HG02642 (cell line): ENCODE measurements at regions not wholly inside any gene's neighbourhood (a gene's known extent, or its start where the extent isn't known, plus 50 kb on each side); places are given as distances from the start of the nearest gene placed in this dataset.
A peak's percentile ranks its signal among the peaks of the same experiment; 100 is the strongest.

Experiments
- ATAC-seq: cut with Tn5 transposase; IDR thresholded peaks from one replicate; pipeline ENCODE4 v1.9.1; 2021; ENCODE audit warnings: mild to moderate bottlenecking; ENCODE audit not compliant: unreplicated experiment, poor library complexity

GRCh38 chr2:136582628-136583205 is 182.6 kb upstream of the THSD7B start:
- ATAC-seq, result no peak

- no peak for ATAC-seq
These were observed 193.0 kb upstream of the THSD7B start for GRCh38 chr2:136572335-136572734.

GRCh38 chr2:136557203-136557602 is 208.1 kb upstream of the THSD7B start:
- ATAC-seq, result no peak

DNA sequence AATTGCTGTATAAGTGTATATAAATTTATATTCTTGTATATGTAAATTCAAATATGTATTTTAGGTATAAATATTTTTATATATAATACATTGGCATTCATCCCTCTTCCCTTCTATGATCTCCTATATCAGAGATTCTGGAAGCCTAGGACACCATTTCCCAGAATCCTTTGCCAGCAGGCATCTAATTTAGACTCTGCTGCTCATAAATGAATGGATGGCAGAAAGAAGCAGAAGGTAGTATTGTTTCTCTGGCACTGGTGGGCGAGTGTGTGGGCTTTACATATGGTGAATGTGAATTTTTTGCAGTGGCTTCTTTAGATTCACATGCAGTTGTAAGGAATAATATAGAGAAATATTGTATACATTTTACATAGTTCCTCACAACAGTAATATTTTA is 215.2 kb upstream of the THSD7B start:
- no peak for ATAC-seq

DNA sequence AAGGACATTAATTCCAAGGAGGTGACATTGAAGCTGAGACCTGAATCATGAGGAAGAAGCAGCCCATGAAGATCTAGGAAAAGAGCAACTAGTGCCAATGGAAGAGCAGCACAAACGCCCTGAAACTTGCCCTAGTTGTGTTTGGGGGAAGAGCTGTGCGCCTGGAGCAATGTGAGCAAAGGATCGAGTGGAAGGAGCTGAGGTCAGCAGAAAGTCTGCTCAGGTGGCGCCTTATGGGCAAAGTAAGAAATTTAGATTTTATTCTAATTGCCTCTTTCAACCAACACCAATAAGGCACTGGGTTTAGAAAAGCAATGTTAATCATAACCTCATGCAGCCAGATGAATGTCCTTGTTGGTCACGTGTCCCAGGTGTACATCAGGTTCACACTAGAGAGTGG is 226.0 kb upstream of the THSD7B start:
- no peak for ATAC-seq

- ATAC-seq, result no peak
These were observed 226.9 kb upstream of the THSD7B start for GRCh38 chr2:136538489-136538888.

- no peak for ATAC-seq
These were observed 230.5 kb upstream of the THSD7B start for GRCh38 chr2:136534811-136535210.

DNA sequence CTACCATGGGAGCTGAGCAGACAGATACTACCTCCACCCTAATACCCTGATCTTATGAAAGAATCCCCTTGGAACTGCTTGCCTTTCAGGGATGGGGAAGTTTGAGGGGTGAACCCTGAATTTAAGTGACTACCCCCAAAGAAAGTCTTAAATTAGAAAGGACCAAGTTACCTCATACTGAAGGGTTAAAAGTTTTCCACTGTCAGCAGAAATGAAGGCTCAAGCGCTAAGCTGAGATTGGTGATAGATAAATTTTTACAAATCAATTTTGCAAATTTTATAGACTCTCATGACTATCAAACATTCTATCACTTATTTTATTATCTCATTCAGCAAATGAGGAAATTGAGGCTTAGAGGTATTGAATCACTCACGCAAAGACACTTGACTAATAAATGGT is 233.2 kb upstream of the THSD7B start:
- no peak for ATAC-seq

GRCh38 chr2:136531731-136532130 is 233.6 kb upstream of the THSD7B start:
- ATAC-seq, result no peak

- no peak for ATAC-seq
These were observed 235.2 kb upstream of the THSD7B start for GRCh38 chr2:136530146-136530545.

GRCh38 chr2:136527560-136527959 is 237.8 kb upstream of the THSD7B start:
- ATAC-seq, result no peak

GRCh38 chr2:136522724-136523123 is 242.6 kb upstream of the THSD7B start:
- ATAC-seq, result no peak

DNA sequence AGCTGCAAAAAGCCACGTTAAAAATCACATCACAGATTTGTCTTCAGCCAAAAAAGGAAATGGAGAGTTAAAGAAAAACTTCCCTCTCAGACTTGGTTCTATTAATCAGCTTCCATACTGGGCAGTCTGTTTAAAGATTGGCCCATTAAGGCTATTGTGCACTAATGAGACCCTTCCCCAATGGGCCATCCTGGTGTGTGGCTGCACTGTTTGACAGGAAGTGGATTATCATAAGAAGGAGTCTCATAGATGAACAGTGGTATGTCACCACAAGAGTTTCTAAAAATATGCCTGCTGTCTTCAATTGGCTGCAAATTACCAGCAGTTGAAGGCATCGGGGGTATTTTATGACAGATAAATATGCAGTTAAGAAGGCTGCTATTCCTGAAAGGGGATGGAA is 247.6 kb upstream of the THSD7B start:
- no peak for ATAC-seq

- no peak for ATAC-seq
These were observed 255.1 kb upstream of the THSD7B start for GRCh38 chr2:136510244-136510643.

GRCh38 chr2:136505462-136505861 is 259.9 kb upstream of the THSD7B start:
- no peak for ATAC-seq

DNA sequence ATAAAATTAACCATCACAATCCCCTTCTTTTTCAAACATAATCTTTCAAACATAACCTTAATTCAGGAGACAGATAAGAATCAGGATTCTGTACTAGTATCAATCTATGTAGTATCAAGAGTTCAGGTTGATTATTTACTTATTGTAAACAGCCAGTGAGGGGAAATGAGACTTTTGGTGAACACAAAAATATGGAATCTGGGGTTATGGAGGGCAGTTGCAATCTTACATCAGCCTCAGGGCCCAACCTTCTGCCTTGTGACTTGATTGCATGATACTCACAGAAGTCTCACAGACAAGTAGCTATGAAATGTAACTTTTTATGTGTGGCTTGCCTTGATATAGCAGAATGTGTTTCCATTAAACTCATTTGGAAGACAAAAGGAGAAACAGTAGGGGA is 262.7 kb upstream of the THSD7B start:
- ATAC-seq, result no peak

- no peak for ATAC-seq
These were observed 267.6 kb upstream of the THSD7B start for GRCh38 chr2:136497709-136498108.

DNA sequence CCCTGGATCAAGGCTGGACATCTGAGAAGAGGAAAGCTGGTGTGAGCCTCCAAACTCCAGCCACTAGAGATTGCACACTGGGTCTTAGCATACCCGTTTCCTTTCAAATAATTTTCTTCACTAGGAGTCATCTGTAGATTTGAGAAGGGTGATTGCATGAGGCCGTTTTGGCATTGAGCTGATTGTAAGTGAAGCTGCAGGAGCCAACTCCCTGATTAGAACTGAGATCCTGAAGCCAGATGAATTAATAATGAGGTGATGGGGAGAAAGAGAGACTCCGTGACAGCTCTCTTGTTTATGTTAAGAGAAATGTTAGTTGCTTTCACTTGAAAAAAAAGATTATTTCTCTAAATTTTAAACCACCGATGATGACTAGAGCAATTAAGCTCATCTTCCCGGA is 268.4 kb upstream of the THSD7B start:
- ATAC-seq, result no peak

GRCh38 chr2:136495636-136496035 is 269.7 kb upstream of the THSD7B start:
- peak; percentile 78 for ATAC-seq

DNA sequence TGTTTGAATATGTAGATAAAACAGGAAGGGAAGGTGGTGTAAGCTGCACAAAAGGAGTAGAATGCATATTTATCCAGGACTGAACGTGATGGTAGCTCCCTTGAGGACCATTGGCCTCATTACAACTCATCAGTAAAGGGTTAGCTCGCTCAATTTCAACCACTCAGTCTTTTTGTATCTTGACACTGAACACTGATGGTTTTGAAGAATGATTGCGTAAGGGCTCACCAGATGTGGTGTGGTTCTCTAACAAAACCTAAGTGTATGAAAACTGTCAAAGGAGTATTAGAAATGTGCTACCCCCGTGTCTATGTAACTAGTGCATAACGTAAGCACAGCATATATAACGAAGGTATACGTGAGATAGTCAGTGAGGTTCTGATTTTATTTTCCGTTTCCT is 272.4 kb upstream of the THSD7B start:
- no peak for ATAC-seq

GRCh38 chr2:136490100-136490499 is 275.2 kb upstream of the THSD7B start:
- ATAC-seq, result no peak

DNA sequence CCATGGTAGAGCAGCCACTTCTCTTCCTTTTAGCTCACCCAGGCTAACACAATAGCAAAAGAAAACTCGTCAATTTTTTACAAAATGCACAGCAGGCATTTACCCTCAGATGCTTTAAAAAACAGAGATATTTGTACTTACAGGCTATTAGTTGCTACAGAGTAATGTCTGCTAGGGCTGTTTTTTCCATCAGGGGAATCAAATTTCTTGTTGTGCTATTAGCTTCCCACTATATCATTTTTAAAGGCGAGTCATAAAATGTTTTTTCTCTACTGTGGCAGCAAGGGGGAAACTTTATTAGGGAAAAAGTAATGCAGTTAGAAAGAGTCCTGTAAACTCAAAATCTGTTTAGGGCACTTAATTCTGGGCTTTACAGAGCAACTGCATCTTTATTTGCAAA is 277.9 kb upstream of the THSD7B start:
- no peak for ATAC-seq

GRCh38 chr2:136486115-136486514 is 279.2 kb upstream of the THSD7B start:
- ATAC-seq, result peak; percentile 78
